ENCODE measurements at regions not wholly inside any gene's neighbourhood (a gene's known extent, or its start where the extent isn't known, plus 50 kb on each side); places are given as distances from the start of the nearest gene placed in this dataset.

DNA sequence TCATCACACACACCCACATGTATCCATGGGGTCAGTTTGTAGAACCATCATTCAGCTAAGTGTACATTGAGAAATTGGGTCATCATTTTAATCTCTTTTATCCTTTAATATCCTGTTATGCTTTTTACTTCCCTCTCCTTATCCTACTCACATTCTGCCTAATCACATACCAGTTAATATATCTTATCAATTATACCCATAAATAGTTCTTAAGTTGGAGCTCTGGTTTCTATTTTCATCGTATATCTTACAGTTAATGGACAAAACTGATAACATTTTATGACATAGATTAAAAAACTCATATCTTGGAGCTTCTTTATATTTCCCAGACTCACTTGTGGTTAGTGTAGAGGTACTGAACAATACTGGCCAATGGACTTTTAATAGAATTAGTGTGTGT lies 729.5 kb upstream of the LCORL start:
- H3K36me3 ChIP-seq, result no peaks in the 10 kb centered on the region
- peaks cover 0 to 7% (median 0%) of the 10 kb centered on the region in 4 donors for H3K9me3 ChIP-seq
- no peak for DNase-seq
- H3K27ac ChIP-seq, result no peak overlapping the region
- WGBS, 2 donors, result 74 to 76% methylated on average over 1 of the region's 1 CpG
- no peak for ATAC-seq (ENCODE audit: low FRiP score in 2 of 2)
- H3K27me3 ChIP-seq, result no peaks in the 10 kb centered on the region
- H3K4me1 ChIP-seq, result no peaks in the 10 kb centered on the region
- TF ChIP-seq, protein P1, sequence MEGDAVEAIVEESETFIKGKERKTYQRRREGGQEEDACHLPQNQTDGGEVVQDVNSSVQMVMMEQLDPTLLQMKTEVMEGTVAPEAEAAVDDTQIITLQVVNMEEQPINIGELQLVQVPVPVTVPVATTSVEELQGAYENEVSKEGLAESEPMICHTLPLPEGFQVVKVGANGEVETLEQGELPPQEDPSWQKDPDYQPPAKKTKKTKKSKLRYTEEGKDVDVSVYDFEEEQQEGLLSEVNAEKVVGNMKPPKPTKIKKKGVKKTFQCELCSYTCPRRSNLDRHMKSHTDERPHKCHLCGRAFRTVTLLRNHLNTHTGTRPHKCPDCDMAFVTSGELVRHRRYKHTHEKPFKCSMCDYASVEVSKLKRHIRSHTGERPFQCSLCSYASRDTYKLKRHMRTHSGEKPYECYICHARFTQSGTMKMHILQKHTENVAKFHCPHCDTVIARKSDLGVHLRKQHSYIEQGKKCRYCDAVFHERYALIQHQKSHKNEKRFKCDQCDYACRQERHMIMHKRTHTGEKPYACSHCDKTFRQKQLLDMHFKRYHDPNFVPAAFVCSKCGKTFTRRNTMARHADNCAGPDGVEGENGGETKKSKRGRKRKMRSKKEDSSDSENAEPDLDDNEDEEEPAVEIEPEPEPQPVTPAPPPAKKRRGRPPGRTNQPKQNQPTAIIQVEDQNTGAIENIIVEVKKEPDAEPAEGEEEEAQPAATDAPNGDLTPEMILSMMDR (IDR thresholded peaks at IDR 0.05), result no peak
- no peak for TF ChIP-seq POLR2AphosphoS5 (IDR thresholded peaks at IDR 0.05)
- TF ChIP-seq EP300 (IDR thresholded peaks at IDR 0.05), result no peak
- TF ChIP-seq POLR2A (IDR thresholded peaks at IDR 0.05), result no peak
- H3K4me3 ChIP-seq, result no peak overlapping the region

DNA sequence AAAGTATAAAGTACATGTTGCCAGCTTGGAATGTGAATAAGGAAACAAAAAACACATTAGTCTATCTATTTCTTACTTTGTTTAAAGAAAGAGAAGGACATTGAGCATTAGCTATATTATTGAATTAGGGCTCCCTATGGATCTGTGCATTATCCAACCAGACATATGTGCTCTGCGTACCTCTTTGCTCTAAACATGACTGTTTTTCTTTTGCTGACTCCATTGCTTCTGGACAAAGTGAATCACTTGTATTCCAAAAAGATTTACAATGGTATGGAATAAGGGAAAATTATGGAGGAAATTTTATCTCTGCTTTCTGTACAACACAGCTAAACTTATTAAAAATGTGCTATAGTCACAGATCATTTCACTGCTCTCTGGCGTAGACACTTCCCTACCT lies 727.8 kb upstream of the LCORL start:
- Histone ChIP-seq H3K9me3 (peaks cover 0 to 7% (median 0%) of the 10 kb centered on the region in 4 donors), H3K27me3 (no peaks in the 10 kb centered on the region), H3K4me3 (no peak overlapping the region), H3K36me3 (no peaks in the 10 kb centered on the region), H3K4me1 (no peaks in the 10 kb centered on the region), H3K27ac (no peak overlapping the region)
- DNase-seq (no peak), ATAC-seq (ENCODE audit: low FRiP score in 2 of 2) (no peak)
- no peak for TF ChIP-seq POLR2AphosphoS5 (IDR thresholded peaks at IDR 0.05)
- TF ChIP-seq, protein P1 (IDR thresholded peaks at IDR 0.05), result no peak
- TF ChIP-seq EP300 (IDR thresholded peaks at IDR 0.05), result no peak
- no peak for TF ChIP-seq POLR2A (IDR thresholded peaks at IDR 0.05)
- 46 to 80% methylated on average over 2 of the region's 2 CpGs for WGBS, 2 donors

DNA sequence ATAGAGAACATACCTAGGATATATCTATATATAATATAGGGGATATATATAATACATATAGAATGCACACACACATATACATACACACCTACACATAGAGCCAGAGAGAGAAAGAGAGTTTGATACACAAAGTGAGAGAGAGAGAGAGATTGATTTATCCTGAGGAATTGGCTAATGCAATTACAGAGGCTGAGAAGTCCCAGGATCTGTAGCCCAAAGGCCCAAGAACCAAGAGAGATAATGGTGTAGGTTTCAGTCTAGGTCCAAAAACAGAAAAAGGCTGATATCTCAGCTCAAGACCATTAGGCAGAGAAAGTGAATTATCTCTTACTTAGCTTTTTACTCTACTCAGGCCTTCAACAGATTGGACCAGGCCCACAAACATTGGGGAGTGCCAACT lies 715.0 kb upstream of the LCORL start:
- no peaks in the 10 kb centered on the region for H3K36me3 ChIP-seq
- no peaks in the 10 kb centered on the region for H3K9me3 ChIP-seq
- no peak for DNase-seq
- H3K4me3 ChIP-seq, result no peak overlapping the region
- H3K4me1 ChIP-seq, result no peaks in the 10 kb centered on the region
- H3K27ac ChIP-seq, result no peak overlapping the region
- TF ChIP-seq, protein P1 (IDR thresholded peaks at IDR 0.05), result no peak
- no peak for TF ChIP-seq POLR2A (IDR thresholded peaks at IDR 0.05)
- no peak for TF ChIP-seq EP300 (IDR thresholded peaks at IDR 0.05)
- TF ChIP-seq POLR2AphosphoS5 (IDR thresholded peaks at IDR 0.05), result no peak
- no peaks in the 10 kb centered on the region for H3K27me3 ChIP-seq
- no peak for ATAC-seq (ENCODE audit: low FRiP score in 2 of 2)

DNA sequence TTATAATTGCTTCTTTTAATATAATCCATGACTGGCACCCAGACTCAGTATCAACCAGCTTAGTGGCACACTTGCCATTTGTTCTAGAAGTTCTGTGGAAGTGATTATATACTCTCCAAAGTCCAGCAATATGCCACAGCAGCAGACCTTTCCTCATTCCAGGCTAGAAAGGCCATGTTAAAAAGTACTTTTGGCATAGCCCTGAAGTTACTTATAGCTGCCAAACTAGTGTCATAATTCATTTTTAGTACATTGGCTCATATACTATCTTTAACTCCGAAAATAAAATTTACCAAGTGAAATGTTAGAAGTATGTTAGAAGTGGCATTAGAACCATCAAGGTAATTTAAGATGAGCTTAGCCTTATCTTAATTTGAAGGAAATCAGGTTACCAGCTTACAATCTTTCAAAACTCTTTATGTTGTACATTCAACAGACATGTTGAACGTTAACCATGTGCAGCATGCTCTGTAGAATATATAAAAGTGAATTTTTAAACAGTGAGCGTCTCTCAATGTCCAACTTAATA lies 714.2 kb upstream of the LCORL start:
- WGBS, 2 donors, result 76 to 84% methylated on average over 3 of the region's 3 CpGs
- H3K36me3 ChIP-seq, result no peaks in the 10 kb centered on the region
- H3K4me3 ChIP-seq, result no peak overlapping the region
- no peaks in the 10 kb centered on the region for H3K4me1 ChIP-seq
- DNase-seq (no peak), ATAC-seq (ENCODE audit: low FRiP score in 2 of 2) (no peak)
- TF ChIP-seq EP300 (IDR thresholded peaks at IDR 0.05), result no peak
- TF ChIP-seq, protein P1 (IDR thresholded peaks at IDR 0.05), result no peak
- TF ChIP-seq POLR2A (IDR thresholded peaks at IDR 0.05), result no peak
- TF ChIP-seq POLR2AphosphoS5 (IDR thresholded peaks at IDR 0.05), result no peak
- no peak overlapping the region for H3K27ac ChIP-seq
- no peaks in the 10 kb centered on the region for H3K9me3 ChIP-seq
- no peaks in the 10 kb centered on the region for H3K27me3 ChIP-seq

DNA sequence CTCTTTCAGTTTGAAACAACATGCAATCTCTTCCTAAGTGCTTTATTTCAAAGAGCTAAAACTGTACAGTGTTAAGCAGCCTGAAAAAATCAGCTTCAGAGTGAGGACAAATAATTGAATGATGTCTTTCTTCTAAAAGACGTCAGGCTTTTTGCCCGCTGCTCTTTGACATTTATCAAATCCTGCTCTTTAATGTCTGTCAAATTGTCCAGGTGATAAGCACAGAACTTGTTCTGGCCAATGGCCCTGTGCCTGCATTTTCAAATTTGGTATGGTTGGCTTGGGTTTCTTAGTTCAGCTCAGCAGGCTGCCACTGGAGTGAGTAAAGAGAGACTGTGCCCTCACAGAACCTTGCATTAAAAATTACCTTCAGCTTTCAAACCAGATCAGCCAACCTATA lies 712.9 kb upstream of the LCORL start:
- Histone ChIP-seq H3K27me3 (no peaks in the 10 kb centered on the region), H3K36me3 (no peaks in the 10 kb centered on the region), H3K27ac (no peak overlapping the region), H3K4me3 (no peak overlapping the region), H3K4me1 (no peaks in the 10 kb centered on the region), H3K9me3 (no peaks in the 10 kb centered on the region)
- ATAC-seq (ENCODE audit: low FRiP score in 2 of 2) (no peak), DNase-seq (no peak)
- WGBS, 2 donors, result 68 to 80% methylated on average over 2 of the region's 2 CpGs
- TF ChIP-seq, protein P1 (IDR thresholded peaks at IDR 0.05), result no peak
- TF ChIP-seq POLR2A (IDR thresholded peaks at IDR 0.05) (no peak), EP300 (IDR thresholded peaks at IDR 0.05) (no peak), POLR2AphosphoS5 (IDR thresholded peaks at IDR 0.05) (no peak)
